BE2C (cell line): ENCODE measurements at regions not wholly inside any gene's neighbourhood (a gene's known extent, or its start where the extent isn't known, plus 50 kb on each side); places are given as distances from the start of the nearest gene placed in this dataset.

ENCODE experiments used
- DNase-seq: peaks from one replicate; pipeline ENCODE4 v3.0.0-alpha.2; 2020
- H3K27me3 ChIP-seq: fragments of 250-450 bp; sonication (Bioruptor Pico); 2 replicates; pipeline ENCODE4 v1.5.1; 2020; ENCODE audit warnings: mild to moderate bottlenecking
- H3K36me3 ChIP-seq: fragments of 250-450 bp; sonication (Bioruptor Pico); 2 replicates; pipeline ENCODE4 v1.5.1; 2020; ENCODE audit warnings: mild to moderate bottlenecking
- H3K4me1 ChIP-seq: fragments of 250-450 bp; sonication (Bioruptor Pico); 2 replicates; pipeline ENCODE4 v1.5.1; 2020
- H3K4me3 ChIP-seq: 2 replicates; pipeline ENCODE4 v1.5.1; 2011; ENCODE audit warnings: low read depth, low read length
- H3K9me3 ChIP-seq: fragments of 250-450 bp; sonication (Bioruptor Pico); 2 replicates; pipeline ENCODE4 v1.5.1; 2020
- TF ChIP-seq, protein P1 (sequence below): IDR thresholded peaks from 2 replicates; pipeline ENCODE4 v1.5.1; 2012; ENCODE audit warnings: mild to moderate bottlenecking, low read depth, low read length

DNA sequence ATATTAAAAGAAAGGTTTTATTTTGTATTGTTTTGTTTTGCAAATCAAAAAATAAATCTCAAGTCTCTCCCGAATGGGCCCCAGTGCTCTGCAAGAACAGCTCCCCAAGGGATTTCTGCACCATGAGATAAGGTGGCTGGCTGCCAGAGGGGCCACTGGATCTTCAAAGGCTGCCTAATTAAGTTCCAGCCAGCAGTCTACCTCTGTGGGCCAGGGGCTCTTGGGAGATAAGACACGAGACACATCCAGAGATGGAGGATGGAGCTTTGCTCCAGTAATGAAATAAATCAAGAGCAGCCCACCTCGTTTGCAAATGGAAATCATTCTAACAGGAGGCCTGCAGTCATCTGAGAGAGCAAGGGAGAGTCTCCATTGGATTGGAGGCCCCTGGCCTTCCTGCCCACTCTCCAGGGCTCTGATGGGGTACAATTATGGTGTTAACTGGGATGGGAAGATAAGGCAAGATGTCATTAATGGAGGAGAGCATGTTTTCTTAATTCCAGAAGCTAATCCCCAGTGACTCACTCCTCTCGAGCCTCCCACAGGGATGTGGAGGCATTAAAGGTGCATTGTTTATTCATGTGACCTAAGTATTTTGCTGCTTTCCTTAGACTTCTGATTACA is 155.2 kb upstream of the KAZN start:
- no peak overlapping the region for H3K4me3 ChIP-seq
- H3K9me3 ChIP-seq, result no peaks in the 10 kb centered on the region
- H3K4me1 ChIP-seq, result peaks cover 8% of the 10 kb centered on the region; the same call in 1 of the 2 replicates
- TF ChIP-seq, protein P1, sequence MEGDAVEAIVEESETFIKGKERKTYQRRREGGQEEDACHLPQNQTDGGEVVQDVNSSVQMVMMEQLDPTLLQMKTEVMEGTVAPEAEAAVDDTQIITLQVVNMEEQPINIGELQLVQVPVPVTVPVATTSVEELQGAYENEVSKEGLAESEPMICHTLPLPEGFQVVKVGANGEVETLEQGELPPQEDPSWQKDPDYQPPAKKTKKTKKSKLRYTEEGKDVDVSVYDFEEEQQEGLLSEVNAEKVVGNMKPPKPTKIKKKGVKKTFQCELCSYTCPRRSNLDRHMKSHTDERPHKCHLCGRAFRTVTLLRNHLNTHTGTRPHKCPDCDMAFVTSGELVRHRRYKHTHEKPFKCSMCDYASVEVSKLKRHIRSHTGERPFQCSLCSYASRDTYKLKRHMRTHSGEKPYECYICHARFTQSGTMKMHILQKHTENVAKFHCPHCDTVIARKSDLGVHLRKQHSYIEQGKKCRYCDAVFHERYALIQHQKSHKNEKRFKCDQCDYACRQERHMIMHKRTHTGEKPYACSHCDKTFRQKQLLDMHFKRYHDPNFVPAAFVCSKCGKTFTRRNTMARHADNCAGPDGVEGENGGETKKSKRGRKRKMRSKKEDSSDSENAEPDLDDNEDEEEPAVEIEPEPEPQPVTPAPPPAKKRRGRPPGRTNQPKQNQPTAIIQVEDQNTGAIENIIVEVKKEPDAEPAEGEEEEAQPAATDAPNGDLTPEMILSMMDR, result no peak
- no peaks in the 10 kb centered on the region for H3K27me3 ChIP-seq
- H3K36me3 ChIP-seq, result no peaks in the 10 kb centered on the region
- peak; percentile 83 for DNase-seq

DNA sequence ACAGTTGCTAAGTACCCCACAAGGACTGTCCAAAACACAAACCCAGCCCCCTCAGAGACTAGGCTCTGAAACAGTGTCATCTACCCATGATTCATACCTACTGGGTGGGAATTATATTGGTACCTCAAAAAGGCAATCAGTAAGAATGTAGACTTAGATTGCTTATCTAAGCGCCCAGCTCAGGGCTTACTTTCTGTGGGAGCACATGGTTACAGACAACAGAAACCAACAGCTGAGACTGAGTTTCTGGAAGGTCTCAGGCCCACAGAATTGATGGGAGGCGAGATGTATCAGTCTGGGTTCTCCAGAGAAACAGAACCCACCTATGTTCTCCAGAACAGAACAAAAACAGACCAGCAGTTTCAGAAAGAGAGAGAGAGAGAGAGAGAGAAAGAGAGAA is 147.3 kb upstream of the KAZN start:
- H3K4me3 ChIP-seq, result no peak overlapping the region
- no peaks in the 10 kb centered on the region for H3K36me3 ChIP-seq
- H3K27me3 ChIP-seq, result no peaks in the 10 kb centered on the region
- TF ChIP-seq, protein P1, result no peak
- no peak for DNase-seq
- no peaks in the 10 kb centered on the region for H3K4me1 ChIP-seq
- no peaks in the 10 kb centered on the region for H3K9me3 ChIP-seq

DNA sequence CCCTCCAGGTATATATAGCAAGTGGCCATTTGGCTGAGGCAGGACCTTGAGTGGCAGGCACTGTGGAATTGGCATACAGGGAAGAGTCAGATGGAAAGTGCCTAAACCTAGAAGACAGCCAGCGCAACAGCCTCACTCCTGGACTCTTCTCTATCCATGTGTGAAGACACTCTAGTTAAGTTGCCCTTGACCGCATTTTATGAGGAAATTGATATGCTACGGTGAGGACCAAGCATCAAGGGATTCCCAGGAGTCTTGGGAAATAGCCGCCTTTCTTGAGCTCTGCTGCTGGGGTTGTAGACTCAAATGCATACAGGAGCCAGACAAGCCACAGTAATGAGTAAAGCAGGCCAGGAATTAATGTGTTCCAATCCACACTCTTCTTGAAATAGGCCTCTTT is 145.9 kb upstream of the KAZN start:
- no peaks in the 10 kb centered on the region for H3K36me3 ChIP-seq
- no peak overlapping the region for H3K4me3 ChIP-seq
- no peaks in the 10 kb centered on the region for H3K4me1 ChIP-seq
- H3K9me3 ChIP-seq, result no peaks in the 10 kb centered on the region
- H3K27me3 ChIP-seq, result no peaks in the 10 kb centered on the region
- TF ChIP-seq, protein P1, result no peak
- no peak for DNase-seq

DNA sequence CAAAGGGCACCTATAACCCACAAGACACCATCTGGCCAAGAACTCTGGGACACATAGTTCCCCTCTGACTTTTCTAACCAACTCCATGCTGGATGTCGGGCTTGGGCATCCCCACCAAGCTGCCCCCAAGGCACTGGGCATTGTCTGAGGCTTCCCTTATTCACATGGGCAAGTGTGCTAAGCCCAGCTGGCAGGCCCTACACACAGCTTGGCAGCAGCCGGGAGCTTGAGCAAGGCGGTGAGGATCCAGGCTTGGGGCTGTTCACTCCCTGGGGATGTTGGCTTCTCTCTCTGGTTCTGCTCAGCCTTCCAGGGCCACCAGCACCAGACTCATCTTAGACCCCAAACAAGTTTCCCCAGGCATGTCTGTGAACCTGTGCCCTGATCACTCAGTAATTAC is 138.3 kb upstream of the KAZN start:
- no peaks in the 10 kb centered on the region for H3K27me3 ChIP-seq
- no peaks in the 10 kb centered on the region for H3K9me3 ChIP-seq
- no peak for DNase-seq
- no peaks in the 10 kb centered on the region for H3K4me1 ChIP-seq
- TF ChIP-seq, protein P1, result no peak
- H3K4me3 ChIP-seq, result no peak overlapping the region
- H3K36me3 ChIP-seq, result no peaks in the 10 kb centered on the region

DNA sequence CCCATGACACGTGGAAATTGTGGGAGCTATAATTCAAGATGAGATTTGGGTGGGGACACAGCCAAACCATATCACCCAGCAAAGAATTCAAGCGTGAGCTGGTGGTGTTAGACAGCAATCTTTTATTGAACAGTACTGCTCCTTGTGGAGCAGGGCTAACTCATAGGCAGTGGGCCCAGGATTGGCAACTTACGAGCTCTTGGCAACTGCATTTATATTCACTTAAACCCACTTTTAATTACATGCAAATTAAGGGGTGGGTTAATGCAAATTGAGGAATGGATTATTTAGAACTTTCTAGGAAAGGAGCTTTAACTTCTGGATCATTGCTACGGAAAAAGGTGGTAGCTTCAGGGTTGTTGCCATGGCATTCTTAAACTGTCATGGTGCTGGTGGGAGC is 135.6 kb upstream of the KAZN start:
- Histone ChIP-seq H3K4me3 (no peak overlapping the region), H3K27me3 (no peaks in the 10 kb centered on the region), H3K36me3 (no peaks in the 10 kb centered on the region), H3K9me3 (no peaks in the 10 kb centered on the region), H3K4me1 (no peaks in the 10 kb centered on the region)
- TF ChIP-seq, protein P1, result no peak
- no peak for DNase-seq

DNA sequence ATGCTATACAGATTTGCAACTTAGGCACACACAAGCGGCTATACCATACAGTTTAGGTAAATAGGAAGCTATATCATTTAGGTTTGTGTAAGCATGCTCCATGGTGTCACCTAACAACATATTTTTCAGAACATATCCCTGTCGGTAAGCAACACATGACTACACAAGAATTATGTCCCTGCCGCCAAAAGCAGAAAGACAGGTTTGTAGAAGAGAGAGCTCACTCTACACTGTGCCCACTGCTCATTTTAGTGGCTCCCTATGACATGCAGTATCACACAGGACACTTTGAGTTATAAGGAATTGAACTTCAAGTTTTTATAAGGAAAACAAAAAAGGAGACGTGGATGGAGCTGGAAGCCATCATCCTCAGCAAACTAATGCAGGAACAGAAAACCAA is 132.5 kb upstream of the KAZN start:
- no peaks in the 10 kb centered on the region for H3K4me1 ChIP-seq
- TF ChIP-seq, protein P1, result no peak
- no peaks in the 10 kb centered on the region for H3K36me3 ChIP-seq
- H3K9me3 ChIP-seq, result no peaks in the 10 kb centered on the region
- DNase-seq, result no peak
- no peak overlapping the region for H3K4me3 ChIP-seq
- H3K27me3 ChIP-seq, result no peaks in the 10 kb centered on the region
